GM12864 (cell line): ENCODE measurements at regions not wholly inside any gene's neighbourhood (a gene's known extent, or its start where the extent isn't known, plus 50 kb on each side); places are given as distances from the start of the nearest gene placed in this dataset.

Source experiments
- DNase-seq: peaks from one replicate; pipeline ENCODE4 v3.0.0-alpha.2; 2011; ENCODE audit warnings: low read depth
- H3K4me3 ChIP-seq: 2 replicates; pipeline ENCODE4 v1.5.1; 2011; ENCODE audit warnings: mild to moderate bottlenecking, low read depth, low read length, control low read depth
- CTCF ChIP-seq: IDR thresholded peaks from 2 replicates; pipeline ENCODE4 v1.5.1; 2011; ENCODE audit warnings: low read depth, mild to moderate bottlenecking, moderate library complexity, low read length, control low read depth, inconsistent platforms; ENCODE audit errors: missing control alignments

GRCh38 chr13:63209330-63210017 is 1793.8 kb upstream of the PCDH20 start:
- TF ChIP-seq CTCF, result no peak
- no peak overlapping the region for H3K4me3 ChIP-seq

GRCh38 chr13:63208826-63209225 is 1793.2 kb upstream of the PCDH20 start:
- TF ChIP-seq CTCF, result no peak
- DNase-seq, result no peak
- no peak overlapping the region for H3K4me3 ChIP-seq

More at GRCh38 chr13:63209330-63210017, 1793.8 kb upstream of the PCDH20 start:
- no peak for DNase-seq

- DNase-seq, result no peak
- H3K4me3 ChIP-seq, result no peak overlapping the region
- no peak for TF ChIP-seq CTCF
These were observed 1790.8 kb upstream of the PCDH20 start for GRCh38 chr13:63206461-63206860.

GRCh38 chr13:63201493-63201892 is 1785.8 kb upstream of the PCDH20 start:
- no peak for TF ChIP-seq CTCF
- no peak for DNase-seq
- H3K4me3 ChIP-seq, result no peak overlapping the region

GRCh38 chr13:63199508-63199907 is 1783.9 kb upstream of the PCDH20 start:
- no peak overlapping the region for H3K4me3 ChIP-seq
- no peak for TF ChIP-seq CTCF
- DNase-seq, result no peak

- no peak for DNase-seq
- no peak overlapping the region for H3K4me3 ChIP-seq
- no peak for TF ChIP-seq CTCF
These were observed 1782.4 kb upstream of the PCDH20 start for GRCh38 chr13:63198071-63198470.

GRCh38 chr13:63195726-63196125 is 1780.1 kb upstream of the PCDH20 start:
- no peak overlapping the region for H3K4me3 ChIP-seq
- DNase-seq, result no peak
- TF ChIP-seq CTCF, result no peak
